ENCODE measurements at regions not wholly inside any gene's neighbourhood (a gene's known extent, or its start where the extent isn't known, plus 50 kb on each side); places are given as distances from the start of the nearest gene placed in this dataset.
A peak's percentile ranks its signal among the peaks of the same experiment; 100 is the strongest.

- no peaks in the 10 kb centered on the region for H3K9me3 ChIP-seq (ENCODE audit: low read depth, low read length)
- no peak overlapping the region for H2AFZ ChIP-seq (ENCODE audit: low read length)
- H3K4me1 ChIP-seq (ENCODE audit: insufficient read depth, low read length): peaks cover 33% of the 10 kb centered on the region
- H3K36me3 ChIP-seq (ENCODE audit: insufficient read depth, low read length): no peaks in the 10 kb centered on the region
- TF ChIP-seq, protein P1, sequence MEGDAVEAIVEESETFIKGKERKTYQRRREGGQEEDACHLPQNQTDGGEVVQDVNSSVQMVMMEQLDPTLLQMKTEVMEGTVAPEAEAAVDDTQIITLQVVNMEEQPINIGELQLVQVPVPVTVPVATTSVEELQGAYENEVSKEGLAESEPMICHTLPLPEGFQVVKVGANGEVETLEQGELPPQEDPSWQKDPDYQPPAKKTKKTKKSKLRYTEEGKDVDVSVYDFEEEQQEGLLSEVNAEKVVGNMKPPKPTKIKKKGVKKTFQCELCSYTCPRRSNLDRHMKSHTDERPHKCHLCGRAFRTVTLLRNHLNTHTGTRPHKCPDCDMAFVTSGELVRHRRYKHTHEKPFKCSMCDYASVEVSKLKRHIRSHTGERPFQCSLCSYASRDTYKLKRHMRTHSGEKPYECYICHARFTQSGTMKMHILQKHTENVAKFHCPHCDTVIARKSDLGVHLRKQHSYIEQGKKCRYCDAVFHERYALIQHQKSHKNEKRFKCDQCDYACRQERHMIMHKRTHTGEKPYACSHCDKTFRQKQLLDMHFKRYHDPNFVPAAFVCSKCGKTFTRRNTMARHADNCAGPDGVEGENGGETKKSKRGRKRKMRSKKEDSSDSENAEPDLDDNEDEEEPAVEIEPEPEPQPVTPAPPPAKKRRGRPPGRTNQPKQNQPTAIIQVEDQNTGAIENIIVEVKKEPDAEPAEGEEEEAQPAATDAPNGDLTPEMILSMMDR (IDR thresholded peaks at IDR 0.05; ENCODE audit: extremely low read depth, low read depth, low read length): no peak
- DNase-seq (ENCODE audit: insufficient read length, low spot score, missing footprints): no peak
- no peak overlapping the region for H3K4me3 ChIP-seq (ENCODE audit: insufficient read depth, low read length)
- H4K20me1 ChIP-seq (ENCODE audit: insufficient read depth, low read length): no peaks in the 10 kb centered on the region
- peak overlapping the region; percentile 81 for H3K27ac ChIP-seq (ENCODE audit: low read depth, low read length)
- no peaks in the 10 kb centered on the region for H3K79me2 ChIP-seq (ENCODE audit: insufficient read depth, low read length)
- no peak overlapping the region for H3K4me2 ChIP-seq (ENCODE audit: insufficient read depth, low read length)
- H3K27me3 ChIP-seq (ENCODE audit: insufficient read depth, low read length): no peaks in the 10 kb centered on the region
Measured at GRCh38 chr21:28338701-28339305, 653.9 kb downstream of the LTN1 start.

DNA sequence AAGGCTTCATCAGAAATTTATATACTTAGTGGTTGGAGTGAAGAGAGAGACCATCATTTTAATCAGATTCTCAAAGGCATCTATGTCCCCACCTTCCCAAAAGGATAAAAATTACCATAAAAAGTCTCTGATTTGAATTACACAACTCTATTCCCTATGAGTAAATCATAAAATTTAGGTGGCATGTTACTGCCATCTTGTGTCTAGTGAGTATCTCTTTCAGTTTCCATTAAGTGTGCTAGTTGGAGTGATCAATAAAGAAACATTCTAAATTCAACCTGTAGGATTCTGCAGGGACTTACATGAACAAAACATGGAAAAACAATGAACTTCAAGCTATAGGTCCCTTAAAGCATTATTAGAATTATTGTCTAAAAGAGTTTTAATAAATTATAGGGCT, 655.4 kb downstream of the LTN1 start:
- Histone ChIP-seq H3K27ac (ENCODE audit: low read depth, low read length) (peak overlapping the region; percentile 81), H3K79me2 (ENCODE audit: insufficient read depth, low read length) (no peaks in the 10 kb centered on the region), H3K36me3 (ENCODE audit: insufficient read depth, low read length) (no peaks in the 10 kb centered on the region), H3K4me1 (ENCODE audit: insufficient read depth, low read length) (peaks cover 38% of the 10 kb centered on the region), H3K27me3 (ENCODE audit: insufficient read depth, low read length) (no peaks in the 10 kb centered on the region), H3K4me2 (ENCODE audit: insufficient read depth, low read length) (no peak overlapping the region), H4K20me1 (ENCODE audit: insufficient read depth, low read length) (no peaks in the 10 kb centered on the region), H3K9me3 (ENCODE audit: low read depth, low read length) (no peaks in the 10 kb centered on the region), H3K4me3 (ENCODE audit: insufficient read depth, low read length) (no peak overlapping the region), H2AFZ (ENCODE audit: low read length) (no peak overlapping the region)
- DNase-seq (ENCODE audit: insufficient read length, low spot score, missing footprints): no peak
- TF ChIP-seq, protein P1 (IDR thresholded peaks at IDR 0.05; ENCODE audit: extremely low read depth, low read depth, low read length): peak; percentile 49

- H3K27ac ChIP-seq (ENCODE audit: low read depth, low read length): peak overlapping the region; percentile 61
Measured at GRCh38 chr21:28336314-28336713, 656.4 kb downstream of the LTN1 start.

DNA sequence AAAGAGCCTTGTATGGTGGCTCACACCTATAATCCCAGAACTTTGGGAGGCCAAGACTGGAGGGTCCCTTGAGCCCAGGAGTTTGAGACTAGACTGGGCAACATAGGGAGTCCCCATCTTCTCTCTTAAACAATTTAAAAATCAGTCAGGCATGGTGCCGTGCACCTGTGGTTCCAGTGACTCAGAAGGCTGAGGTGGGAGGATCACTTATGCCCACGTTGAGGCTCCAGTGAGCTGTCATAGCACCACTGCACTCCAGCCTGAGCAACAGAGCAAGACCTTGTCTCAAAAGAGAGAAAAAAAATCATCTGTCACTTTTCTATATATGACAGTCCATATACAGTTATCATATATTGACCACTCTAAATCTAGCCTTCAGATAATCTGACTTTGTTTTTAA, 658.3 kb downstream of the LTN1 start:
- peaks cover 35% of the 10 kb centered on the region for H3K4me1 ChIP-seq (ENCODE audit: insufficient read depth, low read length)
- TF ChIP-seq, protein P1 (IDR thresholded peaks at IDR 0.05; ENCODE audit: extremely low read depth, low read depth, low read length): no peak
- DNase-seq (ENCODE audit: insufficient read length, low spot score, missing footprints): no peak

More at GRCh38 chr21:28336314-28336713, 656.4 kb downstream of the LTN1 start:
- TF ChIP-seq, protein P1 (IDR thresholded peaks at IDR 0.05; ENCODE audit: extremely low read depth, low read depth, low read length): peak; percentile 59
- Histone ChIP-seq H3K36me3 (ENCODE audit: insufficient read depth, low read length) (no peaks in the 10 kb centered on the region), H3K4me3 (ENCODE audit: insufficient read depth, low read length) (no peak overlapping the region), H4K20me1 (ENCODE audit: insufficient read depth, low read length) (no peaks in the 10 kb centered on the region), H2AFZ (ENCODE audit: low read length) (no peak overlapping the region), H3K79me2 (ENCODE audit: insufficient read depth, low read length) (no peaks in the 10 kb centered on the region), H3K4me1 (ENCODE audit: insufficient read depth, low read length) (peaks cover 38% of the 10 kb centered on the region), H3K27me3 (ENCODE audit: insufficient read depth, low read length) (no peaks in the 10 kb centered on the region), H3K9me3 (ENCODE audit: low read depth, low read length) (no peaks in the 10 kb centered on the region), H3K4me2 (ENCODE audit: insufficient read depth, low read length) (no peak overlapping the region)
- no peak for DNase-seq (ENCODE audit: insufficient read length, low spot score, missing footprints)

More for the DNA sequence above, 658.3 kb downstream of the LTN1 start:
- Histone ChIP-seq H3K27ac (ENCODE audit: low read depth, low read length) (no peak overlapping the region), H4K20me1 (ENCODE audit: insufficient read depth, low read length) (no peaks in the 10 kb centered on the region), H3K9me3 (ENCODE audit: low read depth, low read length) (no peaks in the 10 kb centered on the region), H3K79me2 (ENCODE audit: insufficient read depth, low read length) (no peaks in the 10 kb centered on the region), H3K27me3 (ENCODE audit: insufficient read depth, low read length) (no peaks in the 10 kb centered on the region), H3K4me3 (ENCODE audit: insufficient read depth, low read length) (no peak overlapping the region), H3K4me2 (ENCODE audit: insufficient read depth, low read length) (no peak overlapping the region), H2AFZ (ENCODE audit: low read length) (no peak overlapping the region), H3K36me3 (ENCODE audit: insufficient read depth, low read length) (no peaks in the 10 kb centered on the region)

Measured in osteoblast (primary cell).